Neural crest cell (in vitro differentiated cells): ENCODE measurements at regions not wholly inside any gene's neighbourhood (a gene's known extent, or its start where the extent isn't known, plus 50 kb on each side); places are given as distances from the start of the nearest gene placed in this dataset.

Source experiments
- DNase-seq: peaks from one replicate; pipeline ENCODE4 v3.0.0; 2021; ENCODE audit warnings: low read depth, mixed read lengths, low spot score
- H3K27ac Mint-ChIP-seq: one replicate; pipeline ENCODE4 v1.8.0; 2021; ENCODE audit warnings: mild to moderate bottlenecking, mixed read lengths; ENCODE audit not compliant: unreplicated experiment
- H3K27me3 Mint-ChIP-seq: 2 replicates; pipeline ENCODE4 v1.8.0; 2021; ENCODE audit warnings: low read depth, mild to moderate bottlenecking, mixed read lengths
- H3K36me3 Mint-ChIP-seq: 2 replicates; pipeline ENCODE4 v1.8.0; 2021; ENCODE audit warnings: low read depth, mild to moderate bottlenecking, mixed read lengths
- H3K4me1 Mint-ChIP-seq: 2 replicates; pipeline ENCODE4 v1.8.0; 2021; ENCODE audit warnings: mixed read lengths
- H3K4me3 Mint-ChIP-seq: one replicate; pipeline ENCODE4 v1.8.0; 2021; ENCODE audit warnings: mild to moderate bottlenecking, mixed read lengths
- H3K9me3 Mint-ChIP-seq: 2 replicates; pipeline ENCODE4 v1.8.0; 2021; ENCODE audit warnings: mixed read lengths
- CTCF ChIP-seq: fragments of 200-600 bp; sonication (generic); conservative IDR thresholded peaks from 2 replicates; pipeline ENCODE4 v1.5.0; 2021; ENCODE audit warnings: antibody characterized with exemption, mild to moderate bottlenecking

GRCh38 chr1:216953495-216953894, 230.3 kb upstream of the ESRRG start:
- no peak for DNase-seq
- H3K36me3 Mint-ChIP-seq = peaks cover 2% of the 10 kb centered on the region
- H3K4me1 Mint-ChIP-seq = no peaks in the 10 kb centered on the region
- H3K27ac Mint-ChIP-seq = no peak overlapping the region
- no peak for TF ChIP-seq CTCF
- H3K9me3 Mint-ChIP-seq = peaks cover 7% of the 10 kb centered on the region
- H3K4me3 Mint-ChIP-seq = no peak overlapping the region
- no peaks in the 10 kb centered on the region for H3K27me3 Mint-ChIP-seq

GRCh38 chr1:216952864-216953263, 229.6 kb upstream of the ESRRG start:
- H3K27me3 Mint-ChIP-seq = no peaks in the 10 kb centered on the region
- H3K4me1 Mint-ChIP-seq = no peaks in the 10 kb centered on the region
- peaks cover 2% of the 10 kb centered on the region for H3K36me3 Mint-ChIP-seq
- no peak overlapping the region for H3K4me3 Mint-ChIP-seq
- H3K9me3 Mint-ChIP-seq = peaks cover 7% of the 10 kb centered on the region
- no peak for DNase-seq
- H3K27ac Mint-ChIP-seq = no peak overlapping the region
- TF ChIP-seq CTCF = no peak

- H3K4me1 Mint-ChIP-seq = peaks cover 5% of the 10 kb centered on the region
- H3K36me3 Mint-ChIP-seq = no peaks in the 10 kb centered on the region
- DNase-seq = no peak
- no peaks in the 10 kb centered on the region for H3K27me3 Mint-ChIP-seq
- TF ChIP-seq CTCF = no peak
- no peak overlapping the region for H3K27ac Mint-ChIP-seq
- H3K4me3 Mint-ChIP-seq = no peak overlapping the region
- no peaks in the 10 kb centered on the region for H3K9me3 Mint-ChIP-seq
Observed at GRCh38 chr1:216945538-216946080, 222.4 kb upstream of the ESRRG start.

- H3K9me3 Mint-ChIP-seq = no peaks in the 10 kb centered on the region
- DNase-seq = no peak
- H3K36me3 Mint-ChIP-seq = no peaks in the 10 kb centered on the region
- H3K27ac Mint-ChIP-seq = no peak overlapping the region
- H3K4me1 Mint-ChIP-seq = peaks cover 5% of the 10 kb centered on the region
- no peak overlapping the region for H3K4me3 Mint-ChIP-seq
- no peaks in the 10 kb centered on the region for H3K27me3 Mint-ChIP-seq
- TF ChIP-seq CTCF = no peak
Observed at GRCh38 chr1:216944864-216945510, 221.8 kb upstream of the ESRRG start.

- H3K27me3 Mint-ChIP-seq = no peaks in the 10 kb centered on the region
- H3K27ac Mint-ChIP-seq = no peak overlapping the region
- TF ChIP-seq CTCF = no peak
- peaks cover 2% of the 10 kb centered on the region for H3K9me3 Mint-ChIP-seq
- no peak for DNase-seq
- H3K4me1 Mint-ChIP-seq = no peaks in the 10 kb centered on the region
- H3K4me3 Mint-ChIP-seq = no peak overlapping the region
- H3K36me3 Mint-ChIP-seq = no peaks in the 10 kb centered on the region
Observed at GRCh38 chr1:216937491-216937890, 214.3 kb upstream of the ESRRG start.
